ENCODE measurements at regions not wholly inside any gene's neighbourhood (a gene's known extent, or its start where the extent isn't known, plus 50 kb on each side); places are given as distances from the start of the nearest gene placed in this dataset.
A peak's percentile ranks its signal among the peaks of the same experiment; 100 is the strongest.

GRCh38 chr1:184861755-184862336, 107.2 kb upstream of the EDEM3 start:
- POLR2A ChIA-PET = no interaction called here
- Mint-ChIP-seq H3K4me3 (no peak overlapping the region), H3K27me3 (no peaks in the 10 kb centered on the region), H3K27ac (peak overlapping the region in 1 of 10 donors; percentile 19), H3K9me3 (peaks cover 0 to 3% (median 0%) of the 10 kb centered on the region in 9 donors), H3K36me3 (peaks cover 0 to 3% (median 0%) of the 10 kb centered on the region in 3 donors), H3K4me1 (peaks cover 1 to 20% (median 8%) of the 10 kb centered on the region in 4 donors)
- DNase-seq (no peak), ATAC-seq (no peak)

GRCh38 chr1:184860985-184861754, 106.5 kb upstream of the EDEM3 start:
- DNase-seq (no peak), ATAC-seq (no peak)
- POLR2A ChIA-PET = no interaction called here
- no peaks in the 10 kb centered on the region for H3K27me3 Mint-ChIP-seq
- H3K4me3 Mint-ChIP-seq = no peak overlapping the region
- no peaks in the 10 kb centered on the region for H3K9me3 Mint-ChIP-seq
- H3K4me1 Mint-ChIP-seq = peaks cover 0 to 17% (median 3%) of the 10 kb centered on the region in 4 donors
- H3K27ac Mint-ChIP-seq = peak overlapping the region in 3 of 10 donors; percentile 38 to 77 (median 64)
- peaks cover 0 to 3% (median 0%) of the 10 kb centered on the region in 3 donors for H3K36me3 Mint-ChIP-seq

- Mint-ChIP-seq H3K27ac (peak overlapping the region in 3 of 10 donors; percentile 38 to 77 (median 64)), H3K27me3 (no peaks in the 10 kb centered on the region), H3K9me3 (no peaks in the 10 kb centered on the region), H3K4me3 (no peak overlapping the region), H3K4me1 (peaks cover 0 to 12% (median 0%) of the 10 kb centered on the region in 4 donors), H3K36me3 (peaks cover 0 to 3% (median 0%) of the 10 kb centered on the region in 3 donors)
- DNase-seq = no peak
- ATAC-seq = no peak
- POLR2A ChIA-PET = no interaction called here
Measured at GRCh38 chr1:184860535-184860934, 105.9 kb upstream of the EDEM3 start.

GRCh38 chr1:184859381-184860105, 104.9 kb upstream of the EDEM3 start:
- ATAC-seq (no peak), DNase-seq (no peak)
- Mint-ChIP-seq H3K27me3 (no peaks in the 10 kb centered on the region), H3K27ac (no peak overlapping the region), H3K9me3 (no peaks in the 10 kb centered on the region), H3K4me3 (no peak overlapping the region), H3K36me3 (no peaks in the 10 kb centered on the region), H3K4me1 (peaks cover 0 to 11% (median 0%) of the 10 kb centered on the region in 4 donors)
- POLR2A ChIA-PET = no interaction called here

- H3K4me1 Mint-ChIP-seq = peaks cover 0 to 11% (median 1%) of the 10 kb centered on the region in 4 donors
- DNase-seq (no peak), ATAC-seq (no peak)
- peaks cover 0 to 4% (median 0%) of the 10 kb centered on the region in 5 donors for H3K27me3 Mint-ChIP-seq
- no peaks in the 10 kb centered on the region for H3K36me3 Mint-ChIP-seq
- POLR2A ChIA-PET = no interaction called here
- no peaks in the 10 kb centered on the region for H3K9me3 Mint-ChIP-seq
- peak overlapping the region in 1 of 10 donors; percentile 1 for H3K27ac Mint-ChIP-seq
- no peak overlapping the region for H3K4me3 Mint-ChIP-seq
Measured at GRCh38 chr1:184858288-184858687, 103.6 kb upstream of the EDEM3 start.

GRCh38 chr1:184854496-184855140, 100.0 kb upstream of the EDEM3 start:
- ATAC-seq = no peak

GRCh38 chr1:184854036-184854435, 99.4 kb upstream of the EDEM3 start:
- Mint-ChIP-seq H3K27ac (no peak overlapping the region), H3K9me3 (no peaks in the 10 kb centered on the region), H3K36me3 (no peaks in the 10 kb centered on the region), H3K4me1 (peaks cover 0 to 7% (median 1%) of the 10 kb centered on the region in 4 donors), H3K4me3 (no peak overlapping the region), H3K27me3 (peaks cover 0 to 4% (median 0%) of the 10 kb centered on the region in 5 donors)
- POLR2A ChIA-PET = no interaction called here
- DNase-seq (no peak), ATAC-seq (no peak)

More at GRCh38 chr1:184854496-184855140, 100.0 kb upstream of the EDEM3 start:
- H3K9me3 Mint-ChIP-seq = no peaks in the 10 kb centered on the region
- no peak overlapping the region for H3K4me3 Mint-ChIP-seq
- DNase-seq = no peak
- no peak overlapping the region for H3K27ac Mint-ChIP-seq
- H3K27me3 Mint-ChIP-seq = peaks cover 0 to 4% (median 0%) of the 10 kb centered on the region in 5 donors
- POLR2A ChIA-PET = no interaction called here
- no peaks in the 10 kb centered on the region for H3K36me3 Mint-ChIP-seq
- H3K4me1 Mint-ChIP-seq = peaks cover 0 to 7% (median 1%) of the 10 kb centered on the region in 4 donors

GRCh38 chr1:184851822-184852746, 97.4 kb upstream of the EDEM3 start:
- Mint-ChIP-seq H3K9me3 (no peaks in the 10 kb centered on the region), H3K27ac (no peak overlapping the region), H3K4me3 (no peak overlapping the region), H3K4me1 (peaks cover 0 to 5% (median 1%) of the 10 kb centered on the region in 4 donors), H3K27me3 (peaks cover 0 to 4% (median 0%) of the 10 kb centered on the region in 5 donors), H3K36me3 (no peaks in the 10 kb centered on the region)
- POLR2A ChIA-PET = no interaction called here
- DNase-seq = no peak
- no peak for ATAC-seq

- POLR2A ChIA-PET = no interaction called here
- peaks cover 0 to 4% (median 0%) of the 10 kb centered on the region in 9 donors for H3K9me3 Mint-ChIP-seq
- ATAC-seq (peak; percentile 75 to 77), DNase-seq (peak in 8 of 10 donors; percentile 10 to 75 (median 40))
- no peaks in the 10 kb centered on the region for H3K36me3 Mint-ChIP-seq
- peaks cover 0 to 33% (median 9%) of the 10 kb centered on the region in 4 donors for H3K4me1 Mint-ChIP-seq
- peak overlapping the region in 6 of 10 donors; percentile 46 to 83 (median 58) for H3K27ac Mint-ChIP-seq
- H3K27me3 Mint-ChIP-seq = no peaks in the 10 kb centered on the region
- peak overlapping the region in 3 of 10 donors; percentile 1 to 67 (median 8) for H3K4me3 Mint-ChIP-seq
Measured at GRCh38 chr1:184843732-184844495, 89.3 kb upstream of the EDEM3 start.

- Mint-ChIP-seq H3K36me3 (no peaks in the 10 kb centered on the region), H3K27me3 (no peaks in the 10 kb centered on the region), H3K9me3 (peaks cover 0 to 4% (median 0%) of the 10 kb centered on the region in 9 donors), H3K4me3 (peak overlapping the region in 1 of 10 donors; percentile 48), H3K27ac (peak overlapping the region in 6 of 10 donors; percentile 29 to 96 (median 72)), H3K4me1 (peaks cover 0 to 36% (median 9%) of the 10 kb centered on the region in 4 donors)
- peak in 4 of 10 donors; percentile 30 to 76 (median 42) for DNase-seq
- POLR2A ChIA-PET = no interaction called here
- ATAC-seq = peak; percentile 70 to 83
Measured at GRCh38 chr1:184840596-184840995, 85.9 kb upstream of the EDEM3 start.

GRCh38 chr1:184838504-184838951, 83.9 kb upstream of the EDEM3 start:
- peak overlapping the region in 4 of 10 donors; percentile 20 to 75 (median 67) for H3K27ac Mint-ChIP-seq
- ATAC-seq (no peak), DNase-seq (no peak)
- POLR2A ChIA-PET = no interaction called here
- H3K4me3 Mint-ChIP-seq = no peak overlapping the region
- H3K36me3 Mint-ChIP-seq = peaks cover 0 to 3% (median 0%) of the 10 kb centered on the region in 3 donors
- H3K9me3 Mint-ChIP-seq = peaks cover 0 to 11% (median 0%) of the 10 kb centered on the region in 9 donors
- H3K27me3 Mint-ChIP-seq = no peaks in the 10 kb centered on the region
- peaks cover 0 to 27% (median 2%) of the 10 kb centered on the region in 4 donors for H3K4me1 Mint-ChIP-seq
